ENCODE measurements at regions not wholly inside any gene's neighbourhood (a gene's known extent, or its start where the extent isn't known, plus 50 kb on each side); places are given as distances from the start of the nearest gene placed in this dataset.

DNA sequence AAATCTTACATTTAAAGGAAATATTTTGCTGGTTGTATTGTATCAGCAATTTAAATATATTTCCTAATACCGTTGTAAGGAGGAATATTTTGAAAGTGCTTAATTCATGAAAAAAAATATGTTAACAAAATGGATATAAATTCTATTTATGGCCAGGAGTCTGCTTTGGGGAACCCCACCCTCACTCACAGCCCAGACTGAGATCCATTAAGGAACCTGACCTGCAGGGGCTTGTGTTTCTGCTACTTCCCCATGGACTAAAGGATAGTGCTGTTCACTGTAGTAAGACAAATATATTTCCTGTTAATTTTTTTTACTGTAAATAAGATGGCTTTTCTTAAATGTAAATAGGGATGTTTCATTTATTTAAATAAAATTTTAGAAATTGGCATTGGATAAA is 221.9 kb upstream of the COL3A1 start:
- POLR2A ChIA-PET: no interaction called here
- DNase-seq (ENCODE audit: extremely low spot score): no peak
- TF ChIP-seq FOXK2 (IDR thresholded peaks at IDR 0.05) (no peak), ARNT (IDR thresholded peaks at IDR 0.05) (no peak), FOXM1 (IDR thresholded peaks at IDR 0.05; ENCODE audit: borderline replicate concordance) (no peak), SP1 (IDR thresholded peaks at IDR 0.05) (no peak), LEF1 (IDR thresholded peaks at IDR 0.05; ENCODE audit: borderline replicate concordance) (no peak), HDGF (IDR thresholded peaks at IDR 0.05; ENCODE audit: borderline replicate concordance) (no peak), TARDBP (IDR thresholded peaks at IDR 0.05) (no peak), ZNF384 (IDR thresholded peaks at IDR 0.05) (no peak), L3MBTL2 (conservative IDR thresholded peaks at IDR 0.05) (no peak), SUZ12 (IDR thresholded peaks at IDR 0.05) (no peak), NFRKB (IDR thresholded peaks at IDR 0.05) (no peak), BHLHE40 (IDR thresholded peaks at IDR 0.05; ENCODE audit: borderline replicate concordance) (no peak), FOXA1 (IDR thresholded peaks at IDR 0.05) (no peak)
- TF ChIP-seq, protein P1, sequence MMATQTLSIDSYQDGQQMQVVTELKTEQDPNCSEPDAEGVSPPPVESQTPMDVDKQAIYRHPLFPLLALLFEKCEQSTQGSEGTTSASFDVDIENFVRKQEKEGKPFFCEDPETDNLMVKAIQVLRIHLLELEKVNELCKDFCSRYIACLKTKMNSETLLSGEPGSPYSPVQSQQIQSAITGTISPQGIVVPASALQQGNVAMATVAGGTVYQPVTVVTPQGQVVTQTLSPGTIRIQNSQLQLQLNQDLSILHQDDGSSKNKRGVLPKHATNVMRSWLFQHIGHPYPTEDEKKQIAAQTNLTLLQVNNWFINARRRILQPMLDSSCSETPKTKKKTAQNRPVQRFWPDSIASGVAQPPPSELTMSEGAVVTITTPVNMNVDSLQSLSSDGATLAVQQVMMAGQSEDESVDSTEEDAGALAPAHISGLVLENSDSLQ (IDR thresholded peaks at IDR 0.05): no peak
- CTCF ChIA-PET: no interaction called here

DNA sequence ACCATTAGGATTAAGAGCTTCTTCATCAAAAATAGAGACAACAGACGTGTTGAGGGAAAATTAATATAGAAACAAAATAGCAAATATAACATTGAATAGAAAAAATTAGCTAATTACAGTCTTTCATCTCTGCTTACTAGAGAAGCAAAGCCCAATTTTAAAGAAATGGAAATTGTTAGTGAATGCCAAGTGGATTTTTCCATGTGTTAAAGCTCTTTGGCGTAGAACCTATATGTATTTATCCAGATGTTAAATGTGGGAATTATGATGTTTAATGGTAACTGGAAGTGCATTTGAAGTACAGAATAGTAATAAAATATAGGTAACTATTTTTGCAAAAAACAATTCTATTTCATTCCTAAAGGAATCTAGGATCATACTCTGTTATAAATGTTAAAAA is 212.0 kb upstream of the COL3A1 start:
- DNase-seq (ENCODE audit: extremely low spot score): no peak
- ChIA-PET CTCF (no interaction called here), POLR2A (no interaction called here)

DNA sequence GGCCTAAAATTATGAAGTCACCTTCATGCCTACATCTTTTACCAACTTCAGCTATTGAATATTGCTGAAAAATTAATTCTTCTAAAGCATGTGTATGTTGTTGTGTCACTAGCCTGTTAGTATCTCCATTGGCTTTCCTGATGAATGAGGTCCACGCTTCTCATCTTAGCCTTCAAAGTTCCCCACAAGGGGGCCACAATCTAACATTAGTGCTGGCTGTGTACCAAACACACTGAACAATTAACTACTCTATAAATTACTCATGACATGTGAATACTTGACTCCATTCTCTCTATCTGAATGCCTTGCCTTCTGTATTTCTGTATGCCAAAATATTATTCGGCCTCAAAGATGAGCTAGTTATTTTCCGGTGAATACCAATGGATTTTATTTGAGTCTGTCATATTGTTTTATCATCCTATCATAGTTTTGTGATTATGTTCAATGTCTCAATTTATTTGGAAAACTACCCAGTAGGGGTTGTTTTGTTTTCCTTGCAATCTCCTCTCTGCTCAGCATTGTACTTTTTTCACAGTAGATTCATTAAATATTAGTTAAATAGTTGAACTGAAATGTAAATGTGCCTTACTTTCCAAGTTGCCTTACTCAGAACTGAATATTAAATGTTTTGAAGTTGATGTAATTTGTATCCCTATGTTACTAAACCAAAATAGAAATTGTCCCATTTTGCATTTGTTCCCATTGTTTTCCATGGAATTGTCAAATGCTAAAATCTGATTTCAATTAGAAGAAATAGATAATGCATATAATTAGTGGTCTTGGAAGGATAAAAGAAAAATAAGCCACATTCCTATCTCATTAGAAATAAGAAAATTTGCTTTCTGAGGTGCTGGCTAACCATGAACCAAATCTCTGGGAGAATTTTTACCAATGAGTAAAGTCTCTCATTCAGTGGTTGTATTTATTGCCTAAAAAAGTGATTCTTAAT is 208.4 kb upstream of the COL3A1 start:
- DNase-seq (ENCODE audit: extremely low spot score): peak; percentile 21
- TF ChIP-seq SUZ12 (IDR thresholded peaks at IDR 0.05): no peak
- TF ChIP-seq BHLHE40 (IDR thresholded peaks at IDR 0.05; ENCODE audit: borderline replicate concordance): no peak
- no peak for TF ChIP-seq HDGF (IDR thresholded peaks at IDR 0.05; ENCODE audit: borderline replicate concordance)
- no peak for TF ChIP-seq LEF1 (IDR thresholded peaks at IDR 0.05; ENCODE audit: borderline replicate concordance)
- no peak for TF ChIP-seq FOXK2 (IDR thresholded peaks at IDR 0.05)
- TF ChIP-seq, protein P1 (IDR thresholded peaks at IDR 0.05): peak; percentile 46; the same call in 1 of the 2 replicates
- CTCF ChIA-PET: no interaction called here

More for the DNA sequence above, 212.0 kb upstream of the COL3A1 start:
- TF ChIP-seq TARDBP (IDR thresholded peaks at IDR 0.05) (no peak), ARNT (IDR thresholded peaks at IDR 0.05) (no peak), SUZ12 (IDR thresholded peaks at IDR 0.05) (no peak), LEF1 (IDR thresholded peaks at IDR 0.05; ENCODE audit: borderline replicate concordance) (no peak), ZNF384 (IDR thresholded peaks at IDR 0.05) (no peak), NFRKB (IDR thresholded peaks at IDR 0.05) (no peak), SP1 (IDR thresholded peaks at IDR 0.05) (no peak), FOXK2 (IDR thresholded peaks at IDR 0.05) (no peak), CTBP1 (IDR thresholded peaks at IDR 0.05; ENCODE audit: borderline replicate concordance) (no peak), FOXA1 (IDR thresholded peaks at IDR 0.05) (no peak), BHLHE40 (IDR thresholded peaks at IDR 0.05; ENCODE audit: borderline replicate concordance) (no peak), ELF4 (IDR thresholded peaks at IDR 0.05) (no peak), L3MBTL2 (conservative IDR thresholded peaks at IDR 0.05) (no peak), HDGF (IDR thresholded peaks at IDR 0.05; ENCODE audit: borderline replicate concordance) (no peak), FOXM1 (IDR thresholded peaks at IDR 0.05; ENCODE audit: borderline replicate concordance) (no peak)
- TF ChIP-seq, protein P1 (IDR thresholded peaks at IDR 0.05): no peak

DNA sequence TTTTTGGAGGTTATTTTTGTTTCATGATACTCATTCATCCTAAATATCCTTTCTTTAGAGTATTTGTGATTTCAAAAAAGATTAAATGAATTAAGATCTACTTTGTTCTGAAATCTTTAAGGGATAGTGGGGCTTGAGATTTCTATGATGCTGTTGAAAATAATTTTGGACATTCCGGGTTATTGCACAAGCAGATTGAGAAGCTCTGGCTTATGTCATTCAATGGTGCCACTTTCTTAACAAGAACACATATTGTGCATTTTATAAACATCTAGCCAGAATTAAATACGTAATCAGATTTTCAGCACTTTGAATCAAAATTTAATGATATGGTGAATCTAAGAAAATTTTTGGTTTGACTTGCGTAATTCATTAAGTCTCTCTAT is 207.7 kb upstream of the COL3A1 start:
- TF ChIP-seq SP1 (IDR thresholded peaks at IDR 0.05): no peak
- no peak for TF ChIP-seq FOXA1 (IDR thresholded peaks at IDR 0.05)
- TF ChIP-seq L3MBTL2 (conservative IDR thresholded peaks at IDR 0.05): no peak
- no peak for TF ChIP-seq HDGF (IDR thresholded peaks at IDR 0.05; ENCODE audit: borderline replicate concordance)
- no peak for TF ChIP-seq SUZ12 (IDR thresholded peaks at IDR 0.05)
- no peak for TF ChIP-seq FOXM1 (IDR thresholded peaks at IDR 0.05; ENCODE audit: borderline replicate concordance)
- no peak for TF ChIP-seq NFRKB (IDR thresholded peaks at IDR 0.05)
- TF ChIP-seq, protein P1 (IDR thresholded peaks at IDR 0.05): no peak
- TF ChIP-seq ARNT (IDR thresholded peaks at IDR 0.05): no peak
- no peak for TF ChIP-seq LEF1 (IDR thresholded peaks at IDR 0.05; ENCODE audit: borderline replicate concordance)
- TF ChIP-seq FOXK2 (IDR thresholded peaks at IDR 0.05): no peak
- TF ChIP-seq TARDBP (IDR thresholded peaks at IDR 0.05): no peak
- ChIA-PET POLR2A (no interaction called here), CTCF (no interaction called here)
- no peak for DNase-seq (ENCODE audit: extremely low spot score)

More for the DNA sequence above, 208.4 kb upstream of the COL3A1 start:
- POLR2A ChIA-PET: no interaction called here

DNA sequence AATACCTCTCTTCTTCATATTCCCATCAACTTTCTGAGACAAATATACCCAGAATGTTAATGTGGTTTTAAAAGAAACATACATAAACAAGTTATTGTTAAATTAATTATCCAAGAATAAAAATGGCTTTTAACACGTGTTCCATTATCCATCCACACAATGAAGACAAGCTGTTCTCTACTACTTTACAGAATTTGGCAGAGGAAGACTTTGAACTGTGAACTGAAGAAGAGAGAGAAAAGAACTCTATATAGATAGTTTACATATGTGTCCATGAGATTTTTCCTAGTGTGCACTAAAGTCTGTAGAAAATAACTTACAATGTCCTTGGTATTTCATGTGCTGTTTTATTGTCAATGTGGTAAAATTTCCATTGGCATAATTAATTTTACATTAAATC is 207.0 kb upstream of the COL3A1 start:
- ChIA-PET POLR2A (no interaction called here), CTCF (no interaction called here)
- TF ChIP-seq SUZ12 (IDR thresholded peaks at IDR 0.05): no peak
- no peak for TF ChIP-seq FOXA1 (IDR thresholded peaks at IDR 0.05)
- no peak for TF ChIP-seq ELF4 (IDR thresholded peaks at IDR 0.05)
- no peak for TF ChIP-seq ARNT (IDR thresholded peaks at IDR 0.05)
- no peak for TF ChIP-seq FOXK2 (IDR thresholded peaks at IDR 0.05)
- TF ChIP-seq, protein P1 (IDR thresholded peaks at IDR 0.05): no peak
- TF ChIP-seq SP1 (IDR thresholded peaks at IDR 0.05): no peak
- no peak for TF ChIP-seq HDGF (IDR thresholded peaks at IDR 0.05; ENCODE audit: borderline replicate concordance)
- no peak for TF ChIP-seq FOXM1 (IDR thresholded peaks at IDR 0.05; ENCODE audit: borderline replicate concordance)
- TF ChIP-seq L3MBTL2 (conservative IDR thresholded peaks at IDR 0.05): no peak
- TF ChIP-seq ZNF384 (IDR thresholded peaks at IDR 0.05): no peak
- TF ChIP-seq LEF1 (IDR thresholded peaks at IDR 0.05; ENCODE audit: borderline replicate concordance): no peak
- TF ChIP-seq BHLHE40 (IDR thresholded peaks at IDR 0.05; ENCODE audit: borderline replicate concordance): no peak
- DNase-seq (ENCODE audit: extremely low spot score): no peak

Data from HEK293T (cell line).